Psoas muscle (tissue), 7 donors: ENCODE measurements at regions not wholly inside any gene's neighbourhood (a gene's known extent, or its start where the extent isn't known, plus 50 kb on each side); places are given as distances from the start of the nearest gene placed in this dataset.
A peak's percentile ranks its signal among the peaks of the same experiment; 100 is the strongest.

ENCODE experiments used
- ATAC-seq, 4 donors: fragments of 200-7000 bp; cut with Tn5 transposase; one replicate each; pipeline ENCODE4 v1.9.1; 2020; ENCODE audit warnings: moderate library complexity in 3 of 4, mild to moderate bottlenecking in 2 of 4
- DNase-seq, 2 donors: peaks; one replicate each; pipeline ENCODE4 v3.0.0-alpha.2; 2020
- H3K27ac ChIP-seq: fragments of 200-600 bp; one replicate; pipeline ENCODE4 v1.8.0; 2022
- H3K27me3 ChIP-seq, 3 donors: fragments of 200-600 bp in 1 of 3; one replicate each; pipeline versions ENCODE4 v1.6.1 to v1.8.0; 2013 to 2022; ENCODE audit warnings: low read length in 2 of 3, mild to moderate bottlenecking in 2 of 3, moderate library complexity in 1 of 3; ENCODE audit not compliant: insufficient read depth in 3 of 3
- H3K36me3 ChIP-seq, 2 donors: fragments of 200-600 bp in 1 of 2; one replicate each; pipeline versions ENCODE4 v1.6.1 to v1.8.0; 2013 to 2022; ENCODE audit warnings: low read depth in 1 of 2, mild to moderate bottlenecking in 1 of 2, moderate library complexity in 1 of 2; ENCODE audit not compliant: insufficient read depth in 1 of 2
- H3K4me1 ChIP-seq: fragments of 200-600 bp; one replicate; pipeline ENCODE4 v1.8.0; 2022
- H3K4me3 ChIP-seq: fragments of 200-600 bp; one replicate; pipeline ENCODE4 v1.8.0; 2022; ENCODE audit warnings: mild to moderate bottlenecking
- H3K9me3 ChIP-seq: fragments of 200-600 bp; one replicate; pipeline ENCODE4 v1.8.0; 2022
- CTCF ChIP-seq: fragments of 200-600 bp; IDR thresholded peaks from one replicate; pipeline ENCODE4 v1.8.0; 2022; ENCODE audit warnings: antibody characterized with exemption
- WGBS, 3 donors: extraction: QIAGEN DNeasy Blood & Tissue Kit; methylation state at CpG; one replicate each; pipeline versions ENCODE4 v1.1.6 to v1.1.7; 2013; 5-methylcytosine and 5-hydroxymethylcytosine counted together
- intact Hi-C, 2 donors: fragments of 100-400 bp; cut with DNase I; formaldehyde crosslinking; loops; one replicate each; pipeline versions ENCODE4 v1.11.0 to v1.14.2; 2022
- donor health status: healthy with polysubstance abuse.
- donor health status: DM: no; HTN: no; CAD: no; lungs with moderate emphysema.
- donor health status: Bipolar disorder and iron deficiency.
- donor health status: healthy.
- donor health status: DM: yes; HTN: yes; CAD: no.
- donor health status: DM: no; HTN: no; CAD: no.
- donor health status: DM: yes; HTN: yes; CAD: no.

- Histone ChIP-seq H3K4me1 (peaks cover 30% of the 10 kb centered on the region), H3K27ac (peak overlapping the region; percentile 36), H3K27me3 (no peaks in the 10 kb centered on the region), H3K9me3 (no peaks in the 10 kb centered on the region), H3K36me3 (no peaks in the 10 kb centered on the region), H3K4me3 (no peak overlapping the region)
- ATAC-seq (peak; percentile 91 to 95 (median 94)), DNase-seq (peak; percentile 93 to 96)
- TF ChIP-seq CTCF: no peak
- 9 to 19% (median 12%) methylated on average over 13 of the region's 13 CpGs for WGBS, 3 donors
- intact Hi-C loops: no loop called here
Observed at GRCh38 chr1:201696217-201696761, 132.7 kb upstream of the IPO9 start.

- Histone ChIP-seq H3K4me3 (no peak overlapping the region), H3K36me3 (no peaks in the 10 kb centered on the region), H3K4me1 (peaks cover 34% of the 10 kb centered on the region), H3K27me3 (no peaks in the 10 kb centered on the region), H3K9me3 (peaks cover 3% of the 10 kb centered on the region), H3K27ac (no peak overlapping the region)
- DNase-seq (no peak), ATAC-seq (no peak)
- WGBS, 3 donors: 71 to 82% (median 73%) methylated on average over 4 of the region's 4 CpGs
- intact Hi-C loops: no loop called here
- TF ChIP-seq CTCF: no peak
Observed at GRCh38 chr1:201697174-201697573, 131.8 kb upstream of the IPO9 start.

DNA sequence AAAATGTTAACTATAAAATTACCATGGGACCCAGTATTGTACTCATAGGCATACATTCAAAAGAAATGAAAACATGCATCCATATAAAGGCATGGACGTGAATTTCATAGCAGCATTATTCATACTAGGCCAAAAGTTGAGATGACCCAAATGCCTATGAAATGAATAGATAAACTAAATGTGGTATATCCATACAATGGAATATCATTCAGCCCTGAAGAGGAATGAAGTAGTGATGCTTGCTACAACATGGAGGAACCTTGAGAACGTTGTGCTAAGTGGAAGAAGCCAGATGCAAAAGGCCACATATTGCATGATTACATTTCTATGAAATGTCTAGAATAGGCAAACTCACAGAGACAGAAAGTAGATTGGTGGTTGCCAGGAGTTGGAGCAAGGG, 127.1 kb upstream of the IPO9 start:
- H3K4me1 ChIP-seq: peaks cover 30% of the 10 kb centered on the region
- TF ChIP-seq CTCF: no peak
- H3K36me3 ChIP-seq: no peaks in the 10 kb centered on the region
- intact Hi-C loops: no loop called here
- WGBS, 3 donors: 83 to 99% (median 97%) methylated on average over 2 of the region's 2 CpGs
- peaks cover 3% of the 10 kb centered on the region for H3K9me3 ChIP-seq
- no peak overlapping the region for H3K27ac ChIP-seq
- H3K27me3 ChIP-seq: no peaks in the 10 kb centered on the region
- no peak overlapping the region for H3K4me3 ChIP-seq
- no peak for ATAC-seq
- no peak for DNase-seq

GRCh38 chr1:201702936-201703335, 126.0 kb upstream of the IPO9 start:
- H3K27ac ChIP-seq: no peak overlapping the region
- peaks cover 24% of the 10 kb centered on the region for H3K4me1 ChIP-seq
- H3K4me3 ChIP-seq: no peak overlapping the region
- 29 to 51% (median 44%) methylated on average over 2 of the region's 2 CpGs for WGBS, 3 donors
- peaks cover 3% of the 10 kb centered on the region for H3K9me3 ChIP-seq
- H3K36me3 ChIP-seq: no peaks in the 10 kb centered on the region
- no peaks in the 10 kb centered on the region for H3K27me3 ChIP-seq
- intact Hi-C loops: no loop called here
- DNase-seq (no peak), ATAC-seq (peak in 2 of 4 donors; percentile 19 to 22)
- no peak for TF ChIP-seq CTCF
